CD4-positive, alpha-beta T cell treated with Interleukin-1 beta for 1 hour (primary cell): ENCODE measurements at regions not wholly inside any gene's neighbourhood (a gene's known extent, or its start where the extent isn't known, plus 50 kb on each side); places are given as distances from the start of the nearest gene placed in this dataset.

ENCODE experiments used
- DNase-seq, 2 donors: peaks; one replicate each; pipeline ENCODE4 v3.0.0-alpha.2; 2020 to 2022

DNA sequence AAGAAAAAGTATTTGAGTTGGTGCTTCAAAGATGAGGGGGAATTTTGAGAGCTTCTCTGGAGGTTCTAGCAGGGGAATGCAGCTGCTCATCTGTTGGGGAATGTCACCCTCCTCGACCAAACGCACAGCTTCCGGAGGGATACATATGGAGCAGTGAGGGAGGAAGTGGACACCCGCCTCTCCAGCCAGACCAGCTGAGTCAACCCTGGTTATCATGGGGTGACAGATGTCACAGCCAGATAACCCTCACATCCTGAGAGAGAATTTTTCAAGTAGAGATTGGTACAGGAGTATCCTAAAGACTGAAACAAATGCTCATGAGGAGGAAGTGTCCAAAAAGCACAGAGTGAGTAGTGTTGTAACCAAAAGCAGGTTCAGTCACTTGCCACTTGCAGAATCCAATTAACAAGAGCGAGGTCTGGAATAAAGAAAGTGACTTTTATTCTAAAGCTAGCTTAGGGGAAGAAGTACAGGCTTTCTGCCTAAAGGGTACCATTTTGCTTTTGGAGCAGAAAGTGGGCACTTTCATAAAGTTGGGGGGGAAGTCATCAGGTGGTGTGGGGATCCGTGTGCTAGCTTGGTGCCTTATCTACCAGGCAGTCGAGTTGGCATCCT, 395.2 kb downstream of the RAD51AP2 start:
- DNase-seq, result no peak

DNA sequence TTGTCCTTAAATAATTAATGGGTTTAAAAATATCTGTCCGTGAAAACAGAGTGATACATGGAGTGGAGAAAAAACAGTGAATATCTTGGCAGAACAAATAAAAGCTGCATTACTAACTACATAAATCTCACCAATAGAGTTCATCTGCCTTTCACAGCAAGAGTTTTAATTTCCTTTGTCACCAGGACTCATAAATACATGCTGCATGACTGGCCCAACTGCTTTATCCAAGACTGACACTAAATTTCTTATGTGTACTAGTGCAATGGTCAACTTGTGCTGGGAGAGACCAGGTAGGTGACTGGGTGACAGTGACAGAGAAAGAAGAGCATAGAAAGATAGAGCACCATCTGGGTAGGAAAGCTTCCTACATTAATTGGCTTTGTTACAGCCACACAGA, 402.8 kb downstream of the RAD51AP2 start:
- no peak for DNase-seq

GRCh38 chr2:17115042-17115441, 403.2 kb downstream of the RAD51AP2 start:
- DNase-seq, result no peak

GRCh38 chr2:17107871-17108270, 410.4 kb downstream of the RAD51AP2 start:
- no peak for DNase-seq

DNA sequence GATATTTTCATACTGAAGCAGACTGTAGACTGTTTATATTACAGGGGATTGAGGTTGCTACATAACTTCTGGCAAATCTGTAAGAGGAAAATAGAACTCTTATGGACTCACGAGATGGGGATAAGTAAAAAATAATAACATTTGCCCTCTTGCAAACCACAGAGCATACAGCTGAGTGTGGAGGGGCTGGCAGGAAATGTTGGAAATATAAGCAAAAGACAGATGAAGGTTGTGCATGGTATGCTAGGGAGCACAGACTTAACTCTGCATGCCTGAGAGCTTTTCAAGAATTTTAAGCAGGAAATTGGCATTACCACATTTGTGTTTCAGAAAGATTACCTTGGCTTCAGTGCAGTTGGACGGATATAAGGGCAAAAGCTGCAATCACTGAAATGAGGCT, 411.1 kb downstream of the RAD51AP2 start:
- DNase-seq, result no peak

DNA sequence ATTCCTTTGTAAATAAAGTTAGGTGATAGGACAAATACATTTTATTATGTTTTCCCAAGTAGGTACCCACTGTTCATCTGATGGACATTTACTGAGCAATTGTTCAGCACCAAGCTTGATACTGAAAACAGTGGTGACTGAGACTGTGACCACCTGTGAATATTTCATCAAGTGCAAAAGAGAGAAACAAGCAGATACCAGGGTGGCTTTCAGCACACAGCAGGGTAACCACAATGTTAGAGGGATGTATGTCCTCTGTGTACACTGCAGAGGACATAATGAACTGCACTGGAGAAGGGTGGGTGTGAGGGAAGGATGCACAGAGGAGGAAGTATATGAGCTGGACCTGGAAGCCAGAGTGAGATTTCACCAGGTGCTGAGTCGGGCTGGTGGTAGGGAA, 411.8 kb downstream of the RAD51AP2 start:
- no peak for DNase-seq

DNA sequence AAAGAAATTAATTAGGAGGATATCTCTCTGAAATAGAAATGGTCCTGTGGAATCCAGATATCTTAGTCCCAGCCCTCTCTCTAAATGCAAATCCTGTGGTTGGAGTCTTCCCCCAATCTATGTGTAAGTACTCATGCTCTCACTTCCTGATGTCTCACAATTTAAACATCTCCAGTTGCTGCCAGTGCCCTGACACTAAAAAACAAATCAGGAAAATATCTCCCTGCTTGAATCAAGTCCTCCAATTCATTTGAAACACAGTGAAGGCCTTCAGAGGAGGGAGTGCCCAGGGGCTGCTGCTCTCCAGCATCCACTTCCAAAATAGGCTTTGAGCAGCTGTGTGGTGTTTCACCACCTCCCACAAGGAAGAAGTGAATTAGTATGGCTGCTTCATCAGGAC, 413.8 kb downstream of the RAD51AP2 start:
- DNase-seq, result no peak

- no peak for DNase-seq
These were observed 416.6 kb downstream of the RAD51AP2 start for GRCh38 chr2:17101596-17101995.

GRCh38 chr2:17101091-17101490, 417.1 kb downstream of the RAD51AP2 start:
- DNase-seq, result no peak

DNA sequence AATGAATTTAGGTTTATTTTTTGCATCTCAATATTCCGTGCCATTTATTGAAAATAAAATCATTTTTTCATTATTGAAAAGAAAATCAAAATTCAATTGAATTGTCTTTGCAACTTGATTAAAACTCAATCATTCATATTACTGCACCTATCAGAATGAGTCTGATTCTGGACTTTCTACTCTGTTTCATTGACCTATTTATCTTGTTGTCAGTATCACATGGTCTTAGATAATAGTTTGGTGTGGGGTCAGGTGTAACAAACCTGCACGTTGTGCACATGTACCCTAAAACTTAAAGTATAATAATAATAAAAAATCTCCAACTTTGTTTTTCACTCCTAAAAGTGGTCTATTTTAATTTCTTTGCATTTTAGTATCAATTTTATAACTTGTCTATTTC, 422.9 kb downstream of the RAD51AP2 start:
- DNase-seq, result no peak

DNA sequence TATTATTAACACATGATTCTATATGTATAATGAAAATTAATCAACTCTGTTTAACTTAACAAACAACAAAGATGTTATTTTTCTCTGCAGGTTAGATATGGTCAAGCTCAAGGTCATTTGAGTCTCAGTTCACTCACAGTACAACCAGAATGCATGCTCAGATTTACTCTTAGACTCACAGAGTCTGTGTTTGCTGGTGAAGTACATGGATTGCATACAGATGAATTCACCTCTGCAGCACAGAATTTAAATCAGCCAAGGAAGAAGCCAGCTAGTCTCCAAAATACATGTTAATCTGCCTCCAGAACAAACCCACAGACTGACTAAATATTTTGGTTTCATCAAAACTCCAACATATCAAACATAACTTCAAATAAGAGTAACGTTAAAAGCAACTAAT, 424.5 kb downstream of the RAD51AP2 start:
- no peak for DNase-seq

DNA sequence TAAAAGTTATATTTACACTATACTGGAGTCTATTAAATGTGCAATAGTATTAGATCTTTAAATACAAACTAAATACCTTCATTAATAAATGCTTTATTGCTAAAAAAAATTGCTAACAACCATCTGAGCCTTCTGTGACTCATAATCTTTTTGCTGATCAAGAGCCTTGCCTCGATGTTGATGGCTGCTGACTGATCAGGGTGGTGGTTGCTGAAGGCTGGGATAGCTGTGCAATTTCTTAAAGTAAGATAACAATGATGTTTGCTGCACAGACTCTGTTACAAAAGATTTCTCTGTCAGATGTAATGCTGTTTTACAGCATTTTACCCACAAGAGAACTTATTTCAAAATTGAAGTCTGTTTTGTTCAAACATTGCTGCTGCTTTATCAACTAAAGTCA, 421.4 kb upstream of the CYRIA start:
- DNase-seq, result no peak

DNA sequence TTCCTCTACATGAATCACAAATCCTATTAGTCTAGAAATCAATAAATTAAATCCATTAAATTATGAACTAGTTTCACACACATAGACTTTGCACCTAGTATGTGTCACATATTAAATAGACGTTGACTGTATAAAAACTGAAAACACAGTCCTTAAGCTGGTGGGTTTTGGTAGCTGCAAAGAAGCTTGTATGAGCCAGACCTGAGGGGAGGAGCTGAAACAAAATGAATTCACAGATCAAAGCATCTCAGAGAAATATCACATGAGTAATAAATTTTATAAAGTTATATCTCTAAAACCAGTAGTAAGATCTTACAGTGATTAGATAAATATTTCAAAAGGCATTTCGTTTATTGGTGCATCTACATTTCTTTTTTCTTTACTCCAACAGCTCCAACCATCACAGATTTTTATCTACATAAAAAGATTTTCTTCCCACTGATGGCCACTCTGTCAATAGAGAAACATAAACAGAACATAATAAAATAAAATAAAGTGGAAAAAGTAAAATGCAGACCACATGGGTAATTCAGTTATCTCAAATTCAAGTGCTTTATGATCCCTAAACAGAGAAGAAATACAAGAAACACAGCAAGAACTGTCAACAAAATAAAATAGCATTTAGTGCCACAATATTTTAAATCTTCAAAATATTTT, 420.0 kb upstream of the CYRIA start:
- DNase-seq, result no peak

- no peak for DNase-seq
These were observed 419.2 kb upstream of the CYRIA start for GRCh38 chr2:17084877-17085276.

DNA sequence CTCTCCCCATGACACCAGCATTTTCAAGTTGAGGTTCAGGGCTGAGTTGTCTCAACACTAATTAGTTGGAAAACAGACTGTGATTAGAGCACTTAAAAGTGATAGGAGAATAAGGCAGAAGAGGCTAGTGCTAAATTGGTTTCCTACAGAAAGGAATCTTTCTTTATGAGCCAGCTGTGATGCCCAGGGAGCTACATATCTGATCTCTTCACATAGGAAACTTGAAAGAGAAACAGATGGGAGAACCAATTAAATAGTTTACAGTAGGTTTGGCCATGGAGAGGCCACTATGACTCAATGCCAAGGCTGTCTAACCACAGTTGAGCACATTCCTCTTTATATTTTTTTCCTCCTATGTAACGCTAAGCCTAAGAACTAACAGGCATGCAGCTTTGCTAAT, 418.3 kb upstream of the CYRIA start:
- DNase-seq, result no peak

- DNase-seq, result no peak
These were observed 413.6 kb upstream of the CYRIA start for GRCh38 chr2:17079262-17079661.

DNA sequence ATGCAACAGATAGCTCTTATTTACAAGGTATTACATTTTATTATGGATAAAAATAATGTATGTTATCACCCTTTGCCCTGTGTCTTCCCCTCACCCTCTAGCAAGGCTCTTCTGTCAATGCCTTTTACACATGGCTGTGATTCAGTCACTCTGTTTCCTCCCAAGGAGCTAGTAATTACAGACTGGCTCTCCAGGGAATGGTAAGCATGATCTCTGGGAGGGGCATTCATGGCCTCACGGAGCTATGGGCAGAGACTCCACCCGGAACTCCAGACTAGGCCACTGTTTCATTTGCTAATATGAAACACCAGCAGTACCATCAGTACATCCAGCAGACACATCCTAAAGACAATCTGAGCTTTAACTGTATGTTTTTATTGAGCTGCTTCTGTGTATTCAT, 410.9 kb upstream of the CYRIA start:
- DNase-seq, result no peak

DNA sequence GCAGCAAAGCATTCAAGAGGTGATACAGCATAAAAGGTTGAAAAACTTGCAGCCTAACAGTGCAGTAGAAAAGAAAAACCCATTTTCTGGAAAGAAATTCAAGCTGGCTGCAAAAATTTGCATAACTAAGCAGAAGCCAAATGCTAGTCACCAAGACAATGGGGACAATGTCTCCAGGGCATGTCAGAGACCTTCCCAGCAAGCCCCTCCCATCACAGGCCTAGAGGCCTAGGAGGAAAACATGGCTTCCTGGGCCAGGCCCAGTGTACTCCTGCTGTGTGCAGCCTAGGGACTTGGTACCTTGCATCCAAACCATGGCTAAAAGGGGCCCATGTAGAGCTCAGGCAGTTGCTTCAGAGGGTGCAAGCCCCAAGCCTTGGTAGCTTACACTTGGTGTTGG, 405.1 kb upstream of the CYRIA start:
- no peak for DNase-seq

- DNase-seq, result no peak
These were observed 403.9 kb upstream of the CYRIA start for GRCh38 chr2:17069564-17069963.

GRCh38 chr2:17068021-17068420, 402.4 kb upstream of the CYRIA start:
- DNase-seq, result no peak

- no peak for DNase-seq
These were observed 399.9 kb upstream of the CYRIA start for GRCh38 chr2:17065536-17065935.

- no peak for DNase-seq
These were observed 395.4 kb upstream of the CYRIA start for GRCh38 chr2:17061028-17061427.

DNA sequence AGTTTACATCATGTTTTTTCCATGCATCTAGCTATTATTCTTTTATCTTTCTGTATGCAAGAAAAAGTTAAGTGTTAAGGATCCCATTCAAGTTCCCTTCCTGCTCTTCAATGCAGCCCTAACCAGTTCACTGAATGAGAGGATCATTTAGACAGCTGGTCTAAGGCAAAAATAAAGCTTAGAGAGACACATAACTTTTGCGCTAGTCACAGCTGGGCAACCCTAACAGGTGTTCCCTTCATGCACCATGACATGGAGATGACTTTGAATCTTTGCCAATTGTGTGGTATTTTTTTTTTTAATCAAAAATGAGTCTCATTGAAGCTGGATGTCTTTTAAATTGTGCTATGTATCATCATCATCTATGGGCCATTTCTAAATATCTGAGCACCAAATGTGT, 393.8 kb upstream of the CYRIA start:
- no peak for DNase-seq

DNA sequence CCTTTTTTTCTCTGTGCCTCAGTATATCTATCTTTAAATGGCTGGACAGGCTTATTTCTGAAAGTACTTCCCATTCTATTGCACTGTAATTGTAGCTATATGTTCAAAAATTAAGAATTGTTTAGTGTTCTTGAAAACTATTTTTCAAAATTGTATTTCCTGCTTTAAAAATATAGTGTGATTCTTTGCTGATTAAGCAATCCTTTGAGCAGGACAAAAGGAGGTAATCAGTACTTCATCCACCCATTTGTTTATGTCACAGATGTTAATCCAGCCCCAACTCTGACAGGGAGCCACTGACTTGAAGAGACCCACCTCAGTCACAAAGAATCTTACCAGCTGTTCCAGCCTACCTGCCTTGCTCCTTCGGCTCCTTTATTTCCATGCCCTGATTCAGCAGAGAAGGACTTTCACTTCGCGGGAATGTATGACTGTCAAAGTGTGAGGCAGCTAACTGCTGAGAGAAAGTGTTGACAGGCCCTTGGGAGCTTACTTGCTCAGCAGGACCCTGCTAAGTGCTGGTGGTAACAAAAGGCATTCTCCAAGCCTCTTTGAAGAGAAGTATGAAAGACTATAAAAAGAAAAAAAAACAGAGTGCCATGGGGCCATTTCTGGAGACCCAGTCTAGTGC, 393.3 kb upstream of the CYRIA start:
- no peak for DNase-seq
